ENCODE measurements at regions not wholly inside any gene's neighbourhood (a gene's known extent, or its start where the extent isn't known, plus 50 kb on each side); places are given as distances from the start of the nearest gene placed in this dataset.

DNA sequence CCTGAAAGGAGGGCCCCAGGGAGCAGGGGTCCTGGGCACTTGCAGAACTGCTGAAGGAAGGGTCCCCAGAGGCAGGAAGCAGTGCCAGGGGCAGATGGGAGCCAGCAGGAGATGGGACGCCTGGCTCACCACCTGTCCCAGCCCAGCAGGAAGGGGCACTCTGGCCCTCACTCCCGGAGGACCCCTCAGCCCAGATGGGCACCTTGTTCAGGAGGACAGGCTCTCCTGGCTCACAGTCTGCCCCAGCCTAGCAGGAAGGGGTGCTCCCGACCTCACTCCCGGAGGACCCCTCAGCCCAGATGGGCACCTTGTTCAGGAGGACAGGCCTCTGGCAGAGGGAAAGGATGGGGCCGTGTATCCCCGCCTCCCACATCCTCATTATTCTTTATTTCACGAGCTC lies 331.4 kb upstream of the SHH start:
- TF ChIP-seq, protein P1, sequence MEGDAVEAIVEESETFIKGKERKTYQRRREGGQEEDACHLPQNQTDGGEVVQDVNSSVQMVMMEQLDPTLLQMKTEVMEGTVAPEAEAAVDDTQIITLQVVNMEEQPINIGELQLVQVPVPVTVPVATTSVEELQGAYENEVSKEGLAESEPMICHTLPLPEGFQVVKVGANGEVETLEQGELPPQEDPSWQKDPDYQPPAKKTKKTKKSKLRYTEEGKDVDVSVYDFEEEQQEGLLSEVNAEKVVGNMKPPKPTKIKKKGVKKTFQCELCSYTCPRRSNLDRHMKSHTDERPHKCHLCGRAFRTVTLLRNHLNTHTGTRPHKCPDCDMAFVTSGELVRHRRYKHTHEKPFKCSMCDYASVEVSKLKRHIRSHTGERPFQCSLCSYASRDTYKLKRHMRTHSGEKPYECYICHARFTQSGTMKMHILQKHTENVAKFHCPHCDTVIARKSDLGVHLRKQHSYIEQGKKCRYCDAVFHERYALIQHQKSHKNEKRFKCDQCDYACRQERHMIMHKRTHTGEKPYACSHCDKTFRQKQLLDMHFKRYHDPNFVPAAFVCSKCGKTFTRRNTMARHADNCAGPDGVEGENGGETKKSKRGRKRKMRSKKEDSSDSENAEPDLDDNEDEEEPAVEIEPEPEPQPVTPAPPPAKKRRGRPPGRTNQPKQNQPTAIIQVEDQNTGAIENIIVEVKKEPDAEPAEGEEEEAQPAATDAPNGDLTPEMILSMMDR (conservative IDR thresholded peaks at IDR 0.05) = no peak
- TF ChIP-seq ZFX (IDR thresholded peaks at IDR 0.05) = no peak

All from C4-2B (cell line).